ENCODE measurements at regions not wholly inside any gene's neighbourhood (a gene's known extent, or its start where the extent isn't known, plus 50 kb on each side); places are given as distances from the start of the nearest gene placed in this dataset.

- in situ Hi-C loops (cut with MboI) = no loop called here
- BruUV-seq (replicated peaks) = no TSS peak
- CTCF ChIA-PET = interaction anchor here (0.7 kb wide), 1 partner anchor 256 kb away, joined by 3 read pairs; no protein-coding TSS in a partner anchor
- no peak for ATAC-seq
- no peak overlapping the region for H3K27ac ChIP-seq (ENCODE audit: control insufficient read depth, insufficient read depth)
- H3K9ac ChIP-seq (ENCODE audit: control insufficient read depth, insufficient read depth, low read length) = no peak overlapping the region
- no peak for DNase-seq (ENCODE audit: low read depth, low spot score)
- H2AFZ ChIP-seq (ENCODE audit: control insufficient read depth, low read depth, low read length) = no peak overlapping the region
- POLR2A ChIA-PET = interaction anchor here (0.6 kb wide), 1 partner anchor 90 kb away, joined by 3 read pairs; no protein-coding TSS in a partner anchor
- no peak for FAIRE-seq
- no peak overlapping the region for H3K4me3 ChIP-seq
- H3K4me2 ChIP-seq (ENCODE audit: control insufficient read depth, insufficient read depth) = no peak overlapping the region
- H3K36me3 ChIP-seq (ENCODE audit: control insufficient read depth in 2 of 2, insufficient read depth in 2 of 2, low read length in 1 of 2) = no peaks in the 10 kb centered on the region
- RAD21 ChIA-PET (ENCODE audit: unreplicated experiment) = no interaction called here
- intact Hi-C loops (cut with micrococcal nuclease; ENCODE audit: unreplicated experiment) = no loop called here
- no peaks in the 10 kb centered on the region for H3K79me2 ChIP-seq (ENCODE audit: control insufficient read depth, insufficient read depth, low read length)
- TF ChIP-seq EED (IDR thresholded peaks at IDR 0.05; ENCODE audit: low read depth) (no peak), E2F4 (IDR thresholded peaks at IDR 0.05; ENCODE audit: low read depth, low read length) (no peak), GABPA (IDR thresholded peaks at IDR 0.05; ENCODE audit: low read depth) (no peak), ATF3 (IDR thresholded peaks at IDR 0.05; ENCODE audit: borderline replicate concordance, extremely low read depth, low read depth, low read length) (no peak), ZNF207 (IDR thresholded peaks at IDR 0.05; ENCODE audit: borderline replicate concordance) (no peak), MTA2 (IDR thresholded peaks at IDR 0.05; ENCODE audit: low read depth) (no peak)
- WGBS (ENCODE audit: insufficient coverage, insufficient replicate concordance, low lambda C conversion rate, missing lambda C conversion rate) = 19% methylated on average over 2 of the region's 2 CpGs
- no peaks in the 10 kb centered on the region for H4K20me1 ChIP-seq (ENCODE audit: control insufficient read depth, insufficient read depth)
- H3K4me1 ChIP-seq (ENCODE audit: control insufficient read depth, insufficient read depth, low read length) = no peaks in the 10 kb centered on the region
- no peaks in the 10 kb centered on the region for H3K9me3 ChIP-seq (replicated peaks; ENCODE audit: control insufficient read depth, insufficient read depth, low read length)
- SMC1A ChIA-PET (ENCODE audit: uncharacterized antibody, unreplicated experiment) = interaction anchor here (0.7 to 0.8 kb wide), 2 partner anchors 41 to 154 kb away, joined by 3 to 4 read pairs; no protein-coding TSS in a partner anchor
- H3K27me3 ChIP-seq (replicated peaks in 1 of 2; ENCODE audit: control insufficient read depth in 2 of 2, insufficient read depth in 2 of 2, low read length in 1 of 2) = no peaks in the 10 kb centered on the region
These were observed 181.1 kb downstream of the SLC15A5 start for GRCh38 chr12:16096273-16096849.

Data from GM12878 (cell line).